GM21825 (cell line): ENCODE measurements at regions not wholly inside any gene's neighbourhood (a gene's known extent, or its start where the extent isn't known, plus 50 kb on each side); places are given as distances from the start of the nearest gene placed in this dataset.
"Not testable (repeated sequence)": the region's sequence is repeated elsewhere in the genome, so short reads cannot be mapped to it uniquely, and the experiment has no call there.

Source experiments
- ATAC-seq: cut with Tn5 transposase; IDR thresholded peaks from one replicate; pipeline ENCODE4 v1.9.1; 2021; ENCODE audit warnings: mild to moderate bottlenecking, moderate library complexity; ENCODE audit not compliant: unreplicated experiment

DNA sequence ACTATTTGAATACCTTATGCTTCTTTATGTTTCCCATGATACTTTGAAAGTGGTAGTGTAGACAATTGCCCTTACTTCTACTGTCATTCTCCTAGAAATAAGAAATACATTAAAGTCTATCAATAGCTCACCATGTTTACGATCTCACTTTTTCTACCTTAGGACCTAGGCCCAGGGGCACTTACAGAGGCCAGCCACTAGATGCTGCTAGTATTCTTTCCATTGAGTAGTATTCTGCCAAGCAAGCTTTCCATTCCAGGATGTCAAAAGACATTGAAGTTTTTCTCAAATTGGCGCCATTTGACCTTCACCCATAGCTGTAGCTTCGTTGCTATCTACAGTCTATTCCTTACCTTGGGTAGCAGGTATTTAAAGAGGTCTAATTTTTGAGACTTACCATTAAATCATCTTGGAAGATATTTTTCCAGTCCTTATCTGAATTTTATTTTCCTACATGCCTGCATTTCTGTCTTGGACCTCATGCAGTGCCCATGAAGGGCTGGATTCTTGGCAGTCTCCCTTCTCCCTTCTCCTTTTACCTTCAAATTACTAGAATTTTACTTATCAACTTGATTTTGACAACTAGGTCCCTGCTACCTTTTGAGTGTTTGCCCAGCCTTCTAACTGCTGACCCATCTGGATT is 246.0 kb upstream of the NUDT12 start:
- peak; percentile 68 for ATAC-seq

DNA sequence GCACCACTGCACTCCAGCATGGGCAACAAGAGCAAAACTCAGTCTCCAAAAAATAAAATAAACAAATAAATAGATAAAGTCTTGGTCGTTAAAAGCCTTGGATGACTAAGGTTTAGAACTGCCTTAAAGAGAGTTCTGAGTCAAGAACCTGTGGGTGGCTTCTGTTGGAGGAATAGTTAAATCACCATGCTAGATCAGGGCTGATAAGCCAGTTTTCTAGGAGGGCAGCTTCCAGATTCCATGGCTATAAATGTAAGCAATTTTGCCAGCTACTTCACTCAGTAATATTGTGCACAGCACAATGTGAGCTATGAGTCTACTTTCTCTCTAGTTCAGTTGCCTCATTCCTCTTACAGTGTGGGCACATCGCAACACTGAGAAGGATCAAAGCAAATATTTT is 242.1 kb upstream of the NUDT12 start:
- ATAC-seq = no peak

DNA sequence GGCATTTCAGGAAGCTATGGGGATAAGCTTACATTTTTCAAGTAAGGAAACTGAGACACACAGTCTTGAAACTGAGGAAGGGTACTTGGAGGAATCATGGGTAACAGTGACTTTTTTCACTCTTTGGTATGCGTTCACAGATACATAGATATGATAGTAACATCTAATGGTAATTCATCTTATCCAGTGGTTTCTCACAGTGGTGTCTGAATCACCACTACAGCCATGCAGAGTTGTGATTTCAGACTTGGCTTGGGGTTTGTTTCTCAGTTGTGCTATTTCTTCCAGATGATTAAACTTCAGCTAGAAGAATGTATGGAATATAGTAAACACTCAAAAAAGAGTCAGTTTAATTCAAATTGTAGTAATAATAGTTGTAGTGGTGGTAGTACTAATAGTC is 239.1 kb upstream of the NUDT12 start:
- no peak for ATAC-seq

DNA sequence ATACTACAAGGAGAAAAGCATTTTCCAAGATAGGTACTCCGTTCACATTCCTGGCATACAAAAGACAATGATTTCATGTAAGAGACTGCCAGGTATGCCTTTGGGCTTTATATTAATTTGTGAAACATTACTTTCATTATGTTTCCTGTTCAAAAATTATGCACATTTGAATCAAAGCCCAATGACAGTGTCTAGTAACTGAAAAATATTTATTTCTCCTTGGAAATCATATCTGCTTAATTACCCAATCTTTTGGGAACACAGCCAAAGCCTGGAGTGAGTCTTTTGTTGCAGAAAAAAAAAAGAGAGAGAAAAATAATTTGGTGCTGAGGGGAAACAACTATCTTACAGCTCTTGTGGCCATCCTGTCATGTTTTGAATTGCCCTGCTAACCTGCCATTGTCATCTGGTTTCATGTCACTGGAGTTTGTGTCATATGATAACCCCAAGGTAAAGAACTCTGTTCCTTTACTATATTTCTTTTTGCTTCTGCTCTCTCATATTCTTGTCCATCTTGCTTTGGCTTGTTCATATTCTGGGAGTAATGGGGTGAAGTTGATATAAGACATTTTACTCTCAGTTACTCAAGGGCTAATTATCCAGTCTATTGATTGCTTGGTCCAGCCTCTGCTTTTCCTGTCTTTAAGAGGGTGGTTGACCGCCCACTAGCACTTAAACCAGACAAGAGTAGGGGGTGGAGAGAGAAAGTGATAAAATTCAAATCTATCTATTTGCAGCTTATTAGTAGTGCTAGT is 238.3 kb upstream of the NUDT12 start:
- ATAC-seq = no peak

DNA sequence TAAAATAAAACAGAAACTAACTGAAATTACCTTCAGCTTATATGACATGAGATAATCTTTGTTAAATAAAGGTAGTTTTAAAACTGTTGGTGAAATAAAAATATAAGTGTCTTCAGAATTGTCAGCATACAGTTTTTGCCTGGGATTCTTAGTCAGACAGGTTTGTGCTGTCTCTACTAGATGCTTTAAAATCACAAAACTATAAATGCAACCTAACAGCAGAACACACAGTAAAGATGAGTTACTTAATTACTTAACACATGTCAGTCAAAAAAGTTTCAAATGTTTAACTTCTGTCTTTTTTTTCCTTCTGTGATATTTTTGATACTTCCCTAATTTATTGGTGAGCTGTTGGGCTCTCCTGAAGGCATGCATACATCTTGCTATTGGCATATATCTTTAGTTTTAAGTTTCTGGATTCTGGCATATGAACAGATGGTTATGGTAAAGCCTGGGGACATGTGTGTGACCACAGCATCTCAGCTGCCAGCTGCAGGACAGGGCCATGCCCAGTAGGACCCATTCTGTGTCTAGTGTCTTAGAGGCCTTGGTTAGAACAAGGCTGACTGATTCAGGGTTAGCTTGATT is 231.1 kb upstream of the NUDT12 start:
- no peak for ATAC-seq

DNA sequence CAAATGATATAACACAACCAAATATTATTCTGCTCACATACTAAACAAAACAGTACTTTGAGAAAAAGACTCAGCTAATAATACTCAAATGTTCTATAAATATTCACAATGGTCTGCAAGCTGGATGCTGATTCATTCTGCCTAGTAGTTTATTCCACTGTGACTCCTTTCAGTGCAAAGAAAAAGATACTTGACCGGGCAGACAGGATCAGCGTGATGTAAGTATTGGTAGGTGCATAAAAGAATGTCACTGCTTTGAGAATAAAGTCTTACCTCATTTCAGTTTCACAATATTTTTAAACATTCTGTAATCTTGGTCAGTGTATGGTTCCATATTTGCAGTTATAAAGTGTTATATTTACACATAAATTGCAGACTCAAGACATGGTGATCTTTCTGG is 223.0 kb upstream of the NUDT12 start:
- no peak for ATAC-seq

DNA sequence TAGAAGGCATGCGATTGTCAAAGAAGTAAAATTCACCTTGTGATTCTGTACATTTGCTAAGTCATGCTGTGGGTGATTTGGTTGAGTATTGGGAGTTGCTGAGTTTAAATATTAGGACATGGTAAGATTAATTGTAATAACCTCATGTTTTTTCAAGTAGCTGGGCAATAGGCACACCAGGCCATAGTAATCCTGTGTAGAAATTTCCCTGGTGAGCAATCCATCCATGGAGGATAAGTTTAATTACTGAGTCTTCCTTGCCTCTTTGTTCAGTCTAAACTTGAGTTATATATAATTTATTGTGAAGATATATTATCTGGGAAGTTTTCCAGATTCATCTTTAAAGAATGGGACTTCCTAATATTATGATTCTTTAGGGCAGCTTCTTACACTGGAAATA is 221.1 kb upstream of the NUDT12 start:
- ATAC-seq = no peak

DNA sequence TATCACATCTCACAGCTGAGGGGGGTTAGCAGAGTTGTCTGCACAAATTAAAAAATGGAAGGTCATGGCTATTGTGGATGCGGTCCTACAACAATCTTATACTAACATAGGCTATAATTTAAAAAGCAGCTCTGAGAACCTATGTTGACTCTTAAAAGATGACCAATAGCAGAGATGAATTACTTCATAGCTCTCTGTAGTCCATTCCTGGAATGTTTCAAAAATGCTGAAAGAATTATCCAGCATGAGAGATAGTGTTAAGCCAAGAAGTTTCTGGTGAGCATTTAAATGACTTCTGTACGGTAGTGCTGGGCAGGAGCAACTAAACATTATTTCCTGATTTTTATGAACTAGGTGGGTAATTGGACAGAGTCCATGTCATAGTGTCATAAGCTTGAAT is 218.2 kb upstream of the NUDT12 start:
- ATAC-seq = no peak

DNA sequence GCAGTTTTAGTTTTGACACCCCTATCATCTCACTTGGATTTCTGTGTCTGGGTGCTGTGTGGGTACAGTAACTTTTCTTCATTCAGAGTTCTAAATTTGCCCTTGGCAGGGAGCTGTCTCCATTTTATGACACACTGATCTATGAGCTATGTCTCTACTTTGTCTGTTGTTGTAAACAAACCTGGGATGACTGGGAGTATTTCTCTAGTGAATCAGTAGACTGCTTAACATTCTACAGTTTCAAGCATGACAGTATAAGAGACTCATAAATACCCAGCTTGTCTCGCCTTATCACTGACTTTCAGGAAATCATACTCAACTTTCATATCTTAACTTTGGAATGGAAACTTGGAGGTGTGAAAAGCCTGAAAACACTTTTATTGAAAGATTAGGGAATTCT is 212.1 kb upstream of the NUDT12 start:
- ATAC-seq = no peak

DNA sequence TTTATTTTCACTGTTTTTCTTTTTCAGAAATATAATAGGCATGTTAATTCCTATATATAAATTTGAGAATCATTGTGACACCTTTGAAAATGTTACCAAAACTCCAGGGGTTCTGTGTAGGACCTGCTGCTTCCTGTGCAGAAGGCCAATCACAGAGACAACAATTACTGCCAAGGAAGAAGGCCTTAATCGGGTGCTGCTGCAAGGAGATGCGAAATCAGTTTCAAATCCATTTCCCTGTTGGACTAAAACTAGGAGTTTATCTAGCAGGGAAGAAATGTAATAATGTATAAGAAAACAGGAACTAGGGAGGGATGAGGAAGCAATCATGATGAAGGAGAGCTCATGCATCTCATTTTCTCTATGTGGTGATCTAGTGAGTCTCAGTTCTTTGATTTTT is 209.7 kb upstream of the NUDT12 start:
- ATAC-seq = no peak

DNA sequence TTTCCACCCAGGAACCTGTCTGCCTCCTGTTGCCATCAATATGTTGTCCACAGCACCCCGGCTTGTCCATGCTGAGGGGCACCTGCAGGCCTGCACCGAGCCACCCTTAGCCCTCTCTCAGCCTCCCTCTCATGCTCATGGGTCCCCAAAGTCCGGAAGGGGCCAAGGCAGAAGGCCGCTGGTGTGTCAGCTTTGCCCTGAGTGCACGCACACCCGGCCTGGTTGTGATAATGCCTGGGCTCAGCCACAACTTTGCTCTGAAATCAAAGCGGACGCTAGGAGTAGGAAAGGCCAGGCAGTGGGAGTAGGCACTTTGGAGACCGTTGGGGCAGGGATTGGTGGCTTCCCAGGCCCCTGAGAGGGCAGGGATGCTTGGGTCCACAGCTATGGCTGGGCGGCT is 201.8 kb upstream of the NUDT12 start:
- no peak for ATAC-seq

DNA sequence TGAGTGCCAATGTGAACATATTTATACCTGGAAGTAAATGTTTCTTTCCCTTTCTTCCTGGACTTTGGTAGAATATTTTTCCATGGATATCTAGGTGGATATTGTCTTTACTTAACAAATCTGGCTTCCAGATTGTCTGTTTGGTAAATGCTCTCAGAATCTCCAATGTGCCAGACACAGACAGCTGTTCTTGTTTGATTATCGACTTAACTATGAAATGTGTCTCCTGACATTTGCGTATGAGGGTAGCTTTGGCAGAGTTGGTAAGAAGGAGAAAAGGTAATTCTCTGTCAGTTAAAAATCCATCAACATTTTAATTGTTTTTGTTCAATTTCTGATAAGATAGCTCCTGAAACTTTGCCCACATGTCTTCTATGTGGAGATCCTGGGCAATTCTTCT is 196.4 kb upstream of the NUDT12 start:
- no peak for ATAC-seq

DNA sequence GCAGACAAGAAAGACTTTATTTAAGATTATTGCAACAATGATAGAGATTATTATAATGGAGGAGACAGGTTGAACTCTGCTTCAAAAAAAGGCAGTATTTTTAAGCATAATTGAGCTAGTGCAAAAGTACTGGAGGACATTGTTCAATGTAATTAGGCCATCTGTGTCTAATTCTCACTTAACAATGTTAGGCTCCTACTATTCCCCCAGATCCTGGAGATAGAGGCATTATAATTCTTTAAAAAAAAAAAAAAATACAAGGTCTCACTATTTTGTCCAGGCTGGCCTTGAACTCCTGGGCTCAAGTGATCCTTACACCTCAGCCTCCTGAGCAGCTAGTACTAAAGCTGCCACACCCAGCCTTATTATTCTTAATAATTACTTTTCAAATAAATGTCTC is 193.4 kb upstream of the NUDT12 start:
- ATAC-seq = no peak

DNA sequence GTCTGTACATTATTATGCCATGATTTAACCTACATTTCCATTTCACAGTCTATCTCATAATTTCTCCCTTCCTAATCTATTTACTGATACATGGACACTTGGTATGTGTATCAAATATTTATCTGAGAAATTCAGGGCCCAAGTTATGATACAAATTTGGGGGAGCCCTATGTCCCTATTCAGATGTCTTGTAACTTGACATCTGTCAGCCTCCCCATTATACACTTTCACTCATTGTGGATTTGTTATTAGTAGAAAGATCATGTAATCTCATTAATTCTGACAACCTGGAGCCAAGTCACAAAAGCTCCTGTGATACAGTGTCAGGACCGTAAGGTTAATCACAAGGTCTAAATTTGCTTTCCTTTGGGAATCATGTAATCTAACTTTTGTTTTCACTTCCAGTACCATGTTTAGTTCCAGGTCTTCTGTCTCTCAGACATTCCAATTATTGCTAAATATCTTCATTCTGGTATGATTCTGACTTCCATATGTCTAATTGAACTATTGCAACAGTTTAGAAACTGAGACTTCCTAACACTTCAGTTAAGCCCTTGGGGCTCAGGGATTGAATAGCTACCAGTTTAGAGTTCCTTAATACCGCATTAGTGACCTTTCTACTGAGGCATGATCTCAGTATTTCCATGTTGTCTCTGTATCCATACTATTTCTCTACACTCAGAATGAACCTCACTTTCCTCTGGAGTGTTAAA is 182.9 kb upstream of the NUDT12 start:
- ATAC-seq = no peak

DNA sequence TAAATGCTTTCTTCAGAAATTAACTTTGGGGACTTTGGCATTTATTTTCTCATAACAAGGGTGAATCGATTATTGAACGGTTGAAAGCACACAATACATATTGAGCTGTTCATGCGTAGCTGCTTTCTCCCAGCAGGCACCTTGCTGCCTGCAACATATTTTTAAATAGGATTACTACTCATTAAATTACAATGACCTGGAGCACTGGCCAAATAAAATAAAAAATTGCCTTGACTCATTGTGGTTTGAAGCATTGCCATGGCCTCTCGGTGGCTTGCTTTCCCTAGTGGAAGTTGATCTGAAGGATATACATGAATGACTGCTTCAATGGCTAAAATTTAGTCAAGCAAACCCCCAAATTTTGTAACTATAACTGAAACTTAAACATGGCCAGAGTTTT is 181.6 kb upstream of the NUDT12 start:
- ATAC-seq = no peak

DNA sequence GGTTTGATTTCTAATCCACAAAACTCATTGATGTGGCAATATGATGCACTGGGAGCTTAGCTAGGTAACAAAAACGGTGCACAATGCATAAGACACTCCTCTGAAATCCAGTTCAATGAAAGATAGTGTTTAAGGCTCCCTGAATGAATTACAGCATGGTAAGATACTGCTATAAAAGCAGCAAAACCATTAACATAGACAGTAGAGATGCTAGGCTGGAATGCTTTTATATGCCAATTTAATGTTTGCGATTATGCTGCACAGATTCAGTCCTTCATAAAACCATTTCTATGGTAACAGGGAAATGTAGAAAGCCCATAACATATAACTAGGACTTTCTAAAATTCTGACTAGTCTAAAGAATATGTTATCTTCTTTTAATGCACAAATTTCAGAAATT is 180.8 kb upstream of the NUDT12 start:
- ATAC-seq = no peak

DNA sequence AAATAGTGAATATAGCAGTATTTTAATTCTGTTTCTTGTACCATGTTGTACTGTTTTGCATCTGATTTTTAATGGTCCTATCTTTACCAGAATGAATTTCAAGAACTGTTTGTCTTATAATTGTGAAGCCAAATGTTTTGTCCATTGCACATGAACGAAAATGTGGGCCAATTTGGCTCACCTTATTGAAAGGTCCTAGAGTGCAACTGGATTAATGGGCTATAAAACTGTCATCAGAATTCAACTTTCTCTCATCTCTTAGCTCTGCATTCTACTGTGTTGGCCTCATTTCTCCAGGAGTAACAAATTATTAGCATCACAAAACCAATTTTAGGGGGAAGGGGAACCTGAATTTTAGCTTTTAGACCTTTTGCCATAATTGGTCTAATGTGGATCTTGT is 179.4 kb upstream of the NUDT12 start:
- ATAC-seq = no peak

DNA sequence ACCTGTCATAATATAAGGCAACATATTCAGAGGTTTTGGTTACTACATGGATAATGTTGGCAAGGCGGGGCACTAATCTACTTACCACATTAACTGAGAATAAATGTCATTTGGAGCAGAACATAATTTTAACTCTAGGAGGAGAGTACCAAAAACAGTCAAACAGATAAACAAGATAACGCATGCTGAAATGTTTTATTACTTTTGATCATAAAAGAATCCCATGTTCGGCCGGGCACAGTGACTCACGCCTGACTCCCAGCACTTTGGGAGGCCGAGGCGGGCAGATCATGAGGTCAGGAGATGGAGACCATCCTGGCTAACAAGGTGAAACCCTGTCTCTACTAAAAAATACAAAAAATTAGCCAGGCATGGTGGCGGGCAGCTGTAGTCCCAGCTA is 173.8 kb upstream of the NUDT12 start:
- ATAC-seq = not testable (repeated sequence)

DNA sequence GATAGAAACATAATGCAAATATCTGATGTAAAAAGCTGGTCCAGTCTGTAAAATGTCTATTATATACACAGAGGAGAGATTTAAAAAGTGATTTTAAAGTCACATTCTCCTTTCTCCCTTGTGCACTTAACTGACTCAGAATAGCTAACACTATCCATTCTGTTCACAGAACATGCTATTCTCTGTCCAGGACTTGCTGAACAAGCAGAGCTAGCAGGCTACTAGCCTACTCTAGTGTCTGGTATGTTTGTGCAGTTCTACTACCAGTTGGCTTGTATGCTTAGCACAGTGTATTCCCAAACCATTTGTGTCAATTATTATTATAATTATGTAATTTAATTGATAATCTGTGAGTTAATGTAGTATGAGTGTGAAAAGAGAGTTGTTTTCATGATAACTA is 161.7 kb upstream of the NUDT12 start:
- no peak for ATAC-seq

DNA sequence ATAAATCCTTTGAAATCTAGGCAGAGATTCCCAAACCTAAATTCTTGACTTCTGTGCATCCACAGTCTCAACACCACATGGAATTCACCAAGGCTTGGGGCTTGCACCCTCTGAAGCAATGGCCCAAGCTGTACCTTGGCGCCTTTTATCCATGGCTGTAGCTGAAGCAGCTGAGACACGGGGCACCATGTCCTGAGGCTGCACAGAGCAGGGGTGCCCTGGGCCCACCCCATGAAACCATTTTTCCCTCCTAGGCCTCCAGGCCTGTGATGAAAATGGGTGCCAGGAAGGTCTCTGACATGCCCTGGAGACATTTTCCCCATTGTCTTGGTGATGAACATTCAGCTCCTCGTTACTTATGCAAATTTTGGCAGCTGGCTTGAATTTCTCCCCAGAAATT is 158.6 kb upstream of the NUDT12 start:
- ATAC-seq = no peak

DNA sequence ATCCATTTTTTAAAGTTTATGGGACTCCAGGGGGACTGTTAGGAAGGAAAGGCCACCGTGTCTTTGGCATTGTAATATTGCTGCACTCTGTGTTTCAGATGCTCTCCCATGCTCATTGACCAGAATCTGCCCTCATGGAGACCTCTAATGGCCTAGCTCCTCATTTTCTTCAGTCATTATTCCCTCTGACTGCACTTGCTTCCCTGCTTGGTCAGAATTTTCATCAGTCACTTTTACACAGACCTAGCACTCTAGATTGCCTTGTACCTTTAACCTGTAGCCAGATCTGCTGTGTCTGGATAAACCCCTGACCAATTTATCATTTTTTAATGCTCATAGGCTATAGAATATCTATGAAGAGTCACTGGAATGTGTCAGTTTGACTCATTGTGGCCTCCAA is 155.5 kb upstream of the NUDT12 start:
- ATAC-seq = no peak

DNA sequence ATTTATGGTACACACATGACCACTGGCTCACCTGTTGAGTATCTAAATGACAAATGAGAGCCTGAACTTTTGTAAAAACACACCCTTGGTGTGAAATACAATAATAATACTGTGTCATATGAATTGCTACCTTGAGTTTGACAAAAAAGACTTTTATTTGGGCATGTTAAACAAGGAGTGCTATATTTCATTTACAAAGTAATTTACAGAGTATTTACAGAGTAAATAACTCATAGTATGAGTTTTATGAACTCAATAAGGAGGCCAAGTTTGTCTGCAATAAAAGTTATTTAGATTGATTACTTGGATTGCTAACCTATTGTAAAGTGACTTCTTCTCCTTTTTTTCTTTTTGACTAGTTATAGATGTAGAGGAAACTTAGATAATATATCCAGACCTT is 146.0 kb upstream of the NUDT12 start:
- no peak for ATAC-seq
